Keratinocyte (primary cell): ENCODE measurements at regions not wholly inside any gene's neighbourhood (a gene's known extent, or its start where the extent isn't known, plus 50 kb on each side); places are given as distances from the start of the nearest gene placed in this dataset.

Source experiments
- CTCF ChIP-seq, 3 experiments: IDR thresholded peaks in 1 of 3; conservative IDR thresholded peaks in 1 of 3; optimal IDR thresholded peaks in 1 of 3; 2 replicates in 2 of 3; 3 replicates in 1 of 3; pipeline versions ENCODE3 to v1.5.1; 2011; ENCODE audit warnings: low read length in 3 of 3, mild to moderate bottlenecking in 3 of 3, moderate library complexity in 2 of 3, control low read depth in 1 of 3, inconsistent platforms in 1 of 3; ENCODE audit not compliant: insufficient read depth in 2 of 3; ENCODE audit errors: extremely low read depth in 1 of 3
- EZH2 ChIP-seq: IDR thresholded peaks from one replicate; pipeline ENCODE4 v1.6.1; 2012; ENCODE audit warnings: inconsistent platforms, mild to moderate bottlenecking, low read length, moderate library complexity

- TF ChIP-seq EZH2 = no peak
- no peak for TF ChIP-seq CTCF (optimal IDR thresholded peaks at IDR 0.05 in 1 of 3, IDR thresholded peaks at IDR 0.05 in 1 of 3, conservative IDR thresholded peaks at IDR 0.05 in 1 of 3; ENCODE audit: extremely low read depth in 1 of 3, insufficient read depth in 2 of 3, low read length in 3 of 3)
These were observed 52.1 kb downstream of the NCOR2 start for GRCh38 chr12:124514996-124515932.
